ENCODE measurements at regions not wholly inside any gene's neighbourhood (a gene's known extent, or its start where the extent isn't known, plus 50 kb on each side); places are given as distances from the start of the nearest gene placed in this dataset.

GRCh38 chr14:104478656-104479055 is 100.9 kb upstream of the C14orf180 start:
- no peaks in the 10 kb centered on the region for H3K4me1 ChIP-seq (ENCODE audit: control insufficient read depth, insufficient read depth, low read length)
- TF ChIP-seq OVOL3 (tag by site-specific recombination; IDR thresholded peaks at IDR 0.05) = no peak
- no peak for TF ChIP-seq GLIS2 (tag by site-specific recombination; IDR thresholded peaks at IDR 0.05)
- no peak for TF ChIP-seq ZNF174 (tag by site-specific recombination; IDR thresholded peaks at IDR 0.05)
- TF ChIP-seq ZNF624 (tag by site-specific recombination; IDR thresholded peaks at IDR 0.05) = no peak
- H3K9me3 ChIP-seq (ENCODE audit: control insufficient read depth, insufficient read depth, low read depth, low read length) = no peaks in the 10 kb centered on the region
- ChIA-PET CTCF (no interaction called here), POLR2A (no interaction called here)
- H3K4me3 ChIP-seq (ENCODE audit: low read depth, low read length) = no peak overlapping the region
- H3K27ac ChIP-seq (ENCODE audit: extremely low read depth, low read depth, low read length) = no peak overlapping the region
- H3K36me3 ChIP-seq (ENCODE audit: control insufficient read depth in 2 of 2, insufficient read depth in 1 of 2, low read length in 2 of 2) = no peaks in the 10 kb centered on the region

GRCh38 chr14:104479901-104480300 is 99.7 kb upstream of the C14orf180 start:
- Histone ChIP-seq H3K4me3 (ENCODE audit: low read depth, low read length) (no peak overlapping the region), H3K9me3 (ENCODE audit: control insufficient read depth, insufficient read depth, low read depth, low read length) (no peaks in the 10 kb centered on the region), H3K27ac (ENCODE audit: extremely low read depth, low read depth, low read length) (no peak overlapping the region), H3K36me3 (ENCODE audit: control insufficient read depth in 2 of 2, insufficient read depth in 1 of 2, low read length in 2 of 2) (no peaks in the 10 kb centered on the region), H3K4me1 (ENCODE audit: control insufficient read depth, insufficient read depth, low read length) (no peaks in the 10 kb centered on the region)
- TF ChIP-seq ZNF571 (tag by site-specific recombination; IDR thresholded peaks at IDR 0.05) = no peak
- TF ChIP-seq KLF1 (tag by site-specific recombination; IDR thresholded peaks at IDR 0.05) = no peak
- TF ChIP-seq HOXC10 (CRISPR knock-in tag; IDR thresholded peaks at IDR 0.05) = no peak
- TF ChIP-seq ZNF544 (tag by site-specific recombination; IDR thresholded peaks at IDR 0.05) = no peak
- no peak for TF ChIP-seq ZNF140 (tag by site-specific recombination; IDR thresholded peaks at IDR 0.05)
- TF ChIP-seq ZNF513 (tag by site-specific recombination; IDR thresholded peaks at IDR 0.05) = no peak
- no peak for TF ChIP-seq FEZF1 (tag by site-specific recombination; IDR thresholded peaks at IDR 0.05)
- no peak for TF ChIP-seq ZNF449 (tag by site-specific recombination; IDR thresholded peaks at IDR 0.05)
- TF ChIP-seq IKZF3 (tag by site-specific recombination; IDR thresholded peaks at IDR 0.05) = no peak
- no peak for TF ChIP-seq ZBTB44 (tag by site-specific recombination; IDR thresholded peaks at IDR 0.05)
- TF ChIP-seq ZNF311 (tag by site-specific recombination; IDR thresholded peaks at IDR 0.05; ENCODE audit: borderline replicate concordance) = no peak
- no peak for TF ChIP-seq GLIS1 (tag by site-specific recombination; IDR thresholded peaks at IDR 0.05)
- TF ChIP-seq YY1 (tag by site-specific recombination; IDR thresholded peaks at IDR 0.05) = no peak
- no peak for TF ChIP-seq AEBP2 (tag by site-specific recombination; IDR thresholded peaks at IDR 0.05; ENCODE audit: borderline replicate concordance)
- TF ChIP-seq PRDM1 (tag by site-specific recombination; IDR thresholded peaks at IDR 0.05) = no peak
- POLR2A ChIA-PET = no interaction called here
- CTCF ChIA-PET = no interaction called here

All from HEK293 (cell line).